ENCODE measurements at regions not wholly inside any gene's neighbourhood (a gene's known extent, or its start where the extent isn't known, plus 50 kb on each side); places are given as distances from the start of the nearest gene placed in this dataset.
A peak's percentile ranks its signal among the peaks of the same experiment; 100 is the strongest.

DNA sequence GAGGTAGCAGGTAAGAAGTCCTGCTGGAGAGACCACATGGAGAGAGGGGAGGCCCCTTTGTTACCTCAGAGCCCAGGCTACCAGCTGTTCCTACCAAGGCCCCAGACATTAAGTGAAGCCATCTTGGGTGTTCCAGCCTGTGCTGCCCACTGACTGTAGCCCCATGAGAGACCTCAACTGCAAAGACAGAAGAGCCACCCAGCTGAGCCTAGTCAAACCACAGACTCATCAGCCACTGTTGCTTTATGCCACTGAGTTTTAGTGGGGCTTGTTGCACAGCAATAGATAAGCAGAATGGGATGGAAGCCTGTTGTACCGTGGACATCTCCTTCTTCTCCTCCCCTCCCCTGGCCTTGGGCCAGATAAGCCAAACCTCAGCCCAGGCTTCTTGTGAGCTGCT lies 83.9 kb downstream of the ADRA2C start:
- DNase-seq (ENCODE audit: extremely low read depth, low read depth): no peak
- no peak overlapping the region for H3K4me3 ChIP-seq (replicated peaks; ENCODE audit: low read depth, low read length)
- TF ChIP-seq CTCF (IDR thresholded peaks at IDR 0.05; ENCODE audit: low read depth, low read length, missing control alignments): no peak

- DNase-seq (ENCODE audit: extremely low read depth, low read depth): peak; percentile 14
- H3K4me3 ChIP-seq (replicated peaks; ENCODE audit: low read depth, low read length): no peak overlapping the region
- no peak for TF ChIP-seq CTCF (IDR thresholded peaks at IDR 0.05; ENCODE audit: low read depth, low read length, missing control alignments)
Observed at GRCh38 chr4:3851211-3851610, 85.0 kb downstream of the ADRA2C start.

GRCh38 chr4:3851881-3852280 lies 85.7 kb downstream of the ADRA2C start:
- no peak for DNase-seq (ENCODE audit: extremely low read depth, low read depth)
- no peak for TF ChIP-seq CTCF (IDR thresholded peaks at IDR 0.05; ENCODE audit: low read depth, low read length, missing control alignments)

GRCh38 chr4:3852309-3852708 lies 86.1 kb downstream of the ADRA2C start:
- DNase-seq (ENCODE audit: extremely low read depth, low read depth): no peak
- H3K4me3 ChIP-seq (replicated peaks; ENCODE audit: low read depth, low read length): no peak overlapping the region
- no peak for TF ChIP-seq CTCF (IDR thresholded peaks at IDR 0.05; ENCODE audit: low read depth, low read length, missing control alignments)

More at GRCh38 chr4:3851881-3852280, 85.7 kb downstream of the ADRA2C start:
- H3K4me3 ChIP-seq (replicated peaks; ENCODE audit: low read depth, low read length): no peak overlapping the region

GRCh38 chr4:3852711-3853110 lies 86.5 kb downstream of the ADRA2C start:
- no peak for TF ChIP-seq CTCF (IDR thresholded peaks at IDR 0.05; ENCODE audit: low read depth, low read length, missing control alignments)
- no peak for DNase-seq (ENCODE audit: extremely low read depth, low read depth)
- no peak overlapping the region for H3K4me3 ChIP-seq (replicated peaks; ENCODE audit: low read depth, low read length)

GRCh38 chr4:3853388-3854035 lies 87.3 kb downstream of the ADRA2C start:
- no peak overlapping the region for H3K4me3 ChIP-seq (replicated peaks; ENCODE audit: low read depth, low read length)
- no peak for DNase-seq (ENCODE audit: extremely low read depth, low read depth)
- no peak for TF ChIP-seq CTCF (IDR thresholded peaks at IDR 0.05; ENCODE audit: low read depth, low read length, missing control alignments)

- DNase-seq (ENCODE audit: extremely low read depth, low read depth): no peak
- no peak for TF ChIP-seq CTCF (IDR thresholded peaks at IDR 0.05; ENCODE audit: low read depth, low read length, missing control alignments)
- H3K4me3 ChIP-seq (replicated peaks; ENCODE audit: low read depth, low read length): no peak overlapping the region
Observed at GRCh38 chr4:3854661-3855060, 88.5 kb downstream of the ADRA2C start.
